ENCODE measurements at regions not wholly inside any gene's neighbourhood (a gene's known extent, or its start where the extent isn't known, plus 50 kb on each side); places are given as distances from the start of the nearest gene placed in this dataset.

- no peak for DNase-seq
These were observed 92.6 kb upstream of the IL12B start for GRCh38 chr5:159422910-159423309.

GRCh38 chr5:159424123-159424522, 93.8 kb upstream of the IL12B start:
- DNase-seq: no peak

DNA sequence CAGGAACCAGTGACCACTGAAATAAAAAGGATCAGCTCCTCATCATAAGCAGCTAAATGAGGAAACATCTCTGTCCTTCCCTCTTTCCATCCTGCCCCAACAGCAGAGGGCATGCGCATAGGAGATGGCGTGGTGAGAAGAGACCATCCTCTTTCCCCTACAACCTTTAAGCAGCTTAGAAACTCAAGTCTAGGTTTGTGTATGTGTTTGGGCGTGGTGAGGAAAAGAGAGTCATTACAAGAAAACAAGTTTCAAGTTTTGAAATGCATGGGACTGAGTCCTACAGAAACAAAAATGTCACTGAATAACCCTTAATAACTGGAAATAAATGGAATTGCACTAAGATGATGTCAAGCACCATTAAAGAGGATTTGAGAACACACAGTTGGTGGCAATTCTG, 96.4 kb upstream of the IL12B start:
- DNase-seq: no peak

- DNase-seq: no peak
These were observed 97.1 kb upstream of the IL12B start for GRCh38 chr5:159427180-159428012.

DNA sequence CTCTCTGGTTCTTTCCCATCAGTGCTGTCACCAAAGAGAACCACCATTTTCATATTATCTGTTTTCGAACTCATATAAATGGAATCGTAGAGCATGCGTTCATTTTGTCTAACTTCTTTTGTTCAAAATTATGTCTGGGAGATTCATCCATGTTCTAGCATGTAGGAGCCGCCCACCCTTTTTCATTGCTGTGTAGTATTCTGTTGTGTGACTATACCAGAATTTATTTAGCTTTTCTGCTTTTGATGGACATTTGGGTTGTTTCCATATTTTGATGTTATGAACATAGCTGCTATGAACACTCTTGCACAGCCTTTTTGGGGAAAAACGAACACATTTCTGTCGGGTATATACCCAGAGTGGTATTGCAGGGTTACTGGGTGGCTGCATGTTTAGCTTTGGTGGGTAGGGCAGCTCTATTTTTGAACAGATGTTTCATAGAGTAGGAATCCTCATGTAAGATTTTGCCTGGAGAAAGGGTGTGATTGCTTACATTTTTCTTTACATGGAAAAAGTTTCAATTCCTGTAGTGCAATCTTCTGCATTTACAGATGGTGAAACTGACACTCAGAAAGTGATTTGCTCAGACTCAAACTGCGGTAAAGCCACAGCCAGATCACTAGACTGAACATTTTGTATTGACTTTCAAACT, 100.2 kb upstream of the IL12B start:
- DNase-seq: no peak

DNA sequence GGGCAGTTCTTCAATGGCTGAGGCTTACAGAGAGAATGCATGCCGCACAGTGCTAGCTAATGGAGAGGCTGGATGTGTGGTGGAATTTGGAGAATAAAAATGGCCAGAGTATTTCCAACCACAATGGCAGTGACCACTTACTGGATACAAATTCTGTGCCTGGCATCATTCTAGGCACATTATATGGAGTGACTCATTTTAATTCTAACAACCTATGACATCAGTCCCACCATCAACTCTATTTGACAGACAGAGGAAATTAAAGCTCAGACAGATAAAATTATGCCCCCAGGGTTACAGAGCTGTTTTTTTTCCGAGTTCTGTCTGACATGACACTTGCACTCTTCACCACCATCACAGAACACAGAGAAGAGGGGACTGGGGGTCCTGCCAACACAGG, 105.6 kb upstream of the IL12B start:
- DNase-seq: no peak

DNA sequence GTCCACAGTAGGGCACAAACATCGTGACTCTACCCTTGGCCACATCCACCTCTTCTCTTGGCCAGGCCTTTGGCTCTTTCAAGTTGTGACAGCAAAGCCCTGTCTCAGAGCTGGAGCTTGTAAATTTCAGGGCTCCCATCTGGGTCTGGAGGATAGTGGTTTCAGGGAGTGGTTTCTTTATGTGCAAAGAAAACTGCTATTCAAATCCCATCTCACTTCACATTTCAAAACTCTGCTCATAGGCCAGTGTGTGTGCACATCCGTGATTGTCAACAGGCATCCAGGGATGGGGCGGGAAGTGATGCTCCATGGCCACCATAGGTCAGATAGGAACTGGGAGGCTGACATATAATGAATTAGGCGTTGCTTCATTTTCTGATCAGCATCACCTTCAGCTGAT, 107.8 kb upstream of the IL12B start:
- no peak for DNase-seq

DNA sequence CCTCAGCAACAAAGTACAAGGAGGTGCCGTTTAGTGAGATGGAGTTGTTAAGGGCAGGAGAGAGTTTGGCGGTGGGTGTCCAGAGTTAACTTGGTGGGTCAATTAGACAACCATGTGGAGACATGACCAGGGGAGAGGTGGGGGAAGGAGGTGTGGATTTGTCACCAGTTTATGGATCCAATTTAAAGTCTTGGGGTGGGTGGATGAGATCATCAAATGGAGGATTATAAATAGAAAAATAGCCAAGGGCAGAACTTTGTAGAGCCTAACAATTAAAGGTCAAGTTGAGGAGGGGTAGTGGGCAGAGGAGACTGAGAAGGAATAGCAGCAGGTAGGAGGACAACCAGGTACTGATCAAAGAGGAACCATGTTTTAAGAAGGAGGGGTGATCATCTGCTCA, 108.7 kb upstream of the IL12B start:
- DNase-seq: no peak

DNA sequence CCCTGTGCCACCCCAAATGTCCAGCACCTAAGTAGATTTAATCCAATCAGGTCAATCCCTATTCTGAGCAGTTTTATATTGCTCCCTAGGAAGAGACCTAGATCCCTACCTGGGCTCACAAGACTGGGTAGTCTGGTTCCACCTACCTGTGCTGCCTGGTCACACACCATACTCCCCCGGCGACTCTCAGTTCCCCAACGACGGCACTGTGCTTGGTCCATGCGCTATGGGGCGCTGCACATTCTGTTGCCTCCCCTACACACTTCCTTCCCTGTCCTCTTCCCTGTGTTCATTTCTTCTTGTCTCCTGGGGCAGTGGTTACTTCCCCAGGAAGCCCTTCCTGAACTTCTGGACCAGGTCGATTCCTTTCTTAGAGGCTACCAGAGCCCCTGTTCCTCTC, 109.9 kb upstream of the IL12B start:
- DNase-seq: no peak

- no peak for DNase-seq
These were observed 110.7 kb upstream of the IL12B start for GRCh38 chr5:159440968-159441367.

- no peak for DNase-seq
These were observed 111.2 kb upstream of the IL12B start for GRCh38 chr5:159441441-159441840.

- DNase-seq: no peak
These were observed 112.0 kb upstream of the IL12B start for GRCh38 chr5:159442206-159442850.

DNA sequence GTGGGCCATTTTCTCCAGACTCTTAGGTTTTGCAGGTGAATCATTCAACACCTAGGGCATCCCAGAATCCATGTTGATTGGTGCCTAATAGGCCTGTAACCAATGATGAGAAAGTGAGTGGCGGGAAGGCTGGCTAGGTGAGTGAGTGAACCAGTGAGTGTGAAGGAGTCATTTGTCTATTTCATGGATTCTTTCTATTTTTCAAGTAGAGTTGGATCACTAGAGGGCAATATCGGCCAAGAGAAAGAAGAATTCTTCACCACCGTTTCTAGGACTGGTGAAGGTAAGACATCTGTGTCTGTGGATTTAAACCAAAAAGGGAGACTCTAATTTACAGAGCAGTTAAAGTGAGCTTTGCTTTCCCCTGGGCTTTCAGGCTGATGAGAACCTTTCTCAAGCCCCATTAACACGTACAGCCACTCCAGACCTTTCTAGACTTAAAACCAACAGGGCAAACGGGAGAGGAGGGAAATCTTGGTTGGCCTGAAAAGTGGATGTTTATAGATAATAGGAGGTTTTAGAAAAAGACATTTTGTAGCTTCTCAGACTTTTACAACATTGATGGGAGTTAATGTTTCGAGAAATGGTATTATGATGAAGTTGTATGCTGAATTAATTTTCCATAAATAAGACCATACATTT, 114.3 kb upstream of the IL12B start:
- DNase-seq: no peak

- DNase-seq: no peak
These were observed 116.8 kb upstream of the IL12B start for GRCh38 chr5:159447116-159447515.

- no peak for DNase-seq
These were observed 118.6 kb upstream of the IL12B start for GRCh38 chr5:159448841-159449407.

GRCh38 chr5:159449925-159450324, 119.6 kb upstream of the IL12B start:
- no peak for DNase-seq

DNA sequence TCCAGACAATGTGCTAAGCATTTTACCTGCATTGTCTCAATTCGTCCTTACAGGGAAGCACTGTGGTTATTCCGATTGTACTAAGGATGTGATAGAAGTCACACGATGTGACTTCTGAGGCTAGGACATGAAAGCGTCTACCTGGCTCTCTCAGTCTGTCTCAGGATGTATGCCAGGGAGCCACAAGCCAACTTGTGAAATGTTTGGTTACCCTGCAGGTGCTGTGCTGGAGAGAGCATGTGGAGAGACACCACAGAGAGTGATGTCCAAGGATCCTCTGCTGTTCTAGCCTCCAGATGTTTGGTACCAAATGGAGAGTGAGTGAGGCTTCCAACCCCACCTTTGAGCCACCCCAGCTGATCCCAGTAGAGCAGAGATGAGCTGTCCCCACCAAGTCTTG, 120.1 kb upstream of the IL12B start:
- DNase-seq: no peak

GRCh38 chr5:159451197-159452052, 121.1 kb upstream of the IL12B start:
- no peak for DNase-seq

GRCh38 chr5:159452480-159453167, 122.3 kb upstream of the IL12B start:
- no peak for DNase-seq

GRCh38 chr5:159453209-159453608, 122.9 kb upstream of the IL12B start:
- DNase-seq: no peak

DNA sequence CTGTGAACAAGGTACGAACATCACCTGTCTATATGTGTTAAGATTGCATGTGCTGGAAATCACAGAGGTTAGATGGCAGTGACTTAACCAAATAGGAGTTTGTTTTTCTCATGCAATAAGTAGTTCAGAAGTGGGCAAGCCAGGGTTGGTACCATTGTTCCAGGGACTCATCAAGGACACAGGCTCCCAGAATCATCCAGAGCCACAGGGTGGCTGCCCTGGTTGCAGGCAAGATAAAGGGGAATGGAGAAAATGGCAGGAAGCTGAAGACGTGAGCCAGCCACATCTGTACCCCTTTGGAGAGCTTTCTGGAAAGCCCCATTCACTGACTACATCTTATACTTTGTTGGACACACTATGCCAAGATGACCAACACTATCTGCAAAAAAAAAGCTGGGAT, 126.0 kb upstream of the IL12B start:
- no peak for DNase-seq
